ENCODE measurements at regions not wholly inside any gene's neighbourhood (a gene's known extent, or its start where the extent isn't known, plus 50 kb on each side); places are given as distances from the start of the nearest gene placed in this dataset.

DNA sequence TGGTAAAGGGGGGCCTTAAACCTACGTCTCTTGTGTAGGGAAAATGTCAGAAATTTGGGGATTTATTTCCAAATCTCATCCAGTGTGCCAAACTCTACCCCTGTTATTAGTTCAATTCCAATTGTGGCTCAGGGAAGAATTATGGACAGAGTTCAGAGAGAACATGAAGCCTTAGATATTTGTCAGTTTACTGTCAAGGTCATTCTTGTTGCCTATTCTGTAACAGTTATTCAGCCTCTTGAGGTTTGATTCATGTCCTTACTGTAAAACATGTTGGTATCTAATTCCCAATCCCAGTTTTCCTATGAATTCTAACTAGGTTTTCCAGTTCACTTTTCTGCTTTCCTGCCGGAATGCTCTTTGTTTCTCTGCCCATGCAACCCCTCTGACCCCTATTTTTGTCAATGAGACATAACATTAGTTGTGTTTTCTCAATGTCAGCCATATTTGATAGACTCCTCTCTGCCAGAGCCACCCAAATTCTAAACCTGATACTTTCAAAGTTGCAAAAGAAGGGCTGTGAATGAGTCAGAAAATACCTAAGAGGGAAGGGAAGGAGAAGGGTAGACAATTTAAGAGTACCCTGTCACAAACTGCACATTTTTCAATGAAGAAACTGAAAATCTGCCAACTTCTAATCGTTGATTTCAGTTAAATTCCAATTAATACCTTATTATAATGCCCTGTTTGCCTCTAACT is 52.4 kb downstream of the ATOSA start:
- Mint-ChIP-seq H3K27ac (peak overlapping the region in 1 of 3 donors; percentile 60), H3K27me3 (no peaks in the 10 kb centered on the region), H3K9me3 (no peaks in the 10 kb centered on the region), H3K4me1 (peaks cover 16 to 20% (median 18%) of the 10 kb centered on the region in 3 donors), H3K36me3 (peaks cover 9% of the 10 kb centered on the region), H3K4me3 (no peak overlapping the region)

DNA sequence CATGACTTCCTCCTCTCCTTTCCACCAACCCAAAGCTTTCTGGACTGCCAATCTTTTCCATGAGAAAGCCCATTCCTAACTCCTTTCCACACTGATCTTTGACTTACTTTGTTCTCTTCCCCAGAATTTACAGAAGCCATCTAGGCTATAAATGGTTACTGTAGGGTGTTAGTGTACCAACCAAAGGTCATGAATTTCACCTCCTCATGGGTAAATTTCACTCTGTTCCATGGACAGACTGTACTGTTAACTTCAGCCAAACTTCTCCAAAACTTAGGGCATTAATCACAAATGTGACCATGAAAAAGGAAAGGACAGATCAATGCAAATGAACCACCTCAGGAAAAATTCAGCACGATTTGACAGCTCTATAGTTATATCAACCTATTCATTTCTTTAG is 54.9 kb downstream of the ATOSA start:
- Mint-ChIP-seq H3K27me3 (no peaks in the 10 kb centered on the region), H3K36me3 (peaks cover 7% of the 10 kb centered on the region), H3K4me1 (peaks cover 2 to 8% (median 6%) of the 10 kb centered on the region in 3 donors), H3K4me3 (no peak overlapping the region), H3K27ac (peak overlapping the region in 1 of 3 donors; percentile 55), H3K9me3 (no peaks in the 10 kb centered on the region)

DNA sequence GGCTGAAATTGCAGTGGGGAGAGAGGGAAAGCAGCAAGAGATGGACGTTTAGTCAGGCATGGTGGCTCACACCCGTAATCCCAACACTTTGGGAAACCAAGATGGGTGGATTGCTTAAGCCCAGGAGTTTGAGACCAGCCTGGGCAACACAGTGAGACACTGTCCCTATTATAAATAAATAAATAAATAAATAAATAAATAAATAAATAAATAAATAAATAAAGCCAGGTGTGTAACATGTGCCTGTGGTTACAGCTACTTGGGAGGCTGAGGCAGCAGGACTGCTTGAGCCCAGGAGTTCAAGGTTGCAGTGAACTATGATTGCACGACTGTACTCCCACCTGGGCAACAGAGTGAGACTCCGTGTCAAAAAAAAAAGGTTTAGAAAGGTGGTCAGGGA is 54.0 kb upstream of the ARPP19 start:
- Mint-ChIP-seq H3K9me3 (no peaks in the 10 kb centered on the region), H3K36me3 (peaks cover 7% of the 10 kb centered on the region), H3K4me3 (no peak overlapping the region), H3K4me1 (peaks cover 2 to 8% (median 6%) of the 10 kb centered on the region in 3 donors), H3K27me3 (no peaks in the 10 kb centered on the region), H3K27ac (peak overlapping the region in 1 of 3 donors; percentile 17)

DNA sequence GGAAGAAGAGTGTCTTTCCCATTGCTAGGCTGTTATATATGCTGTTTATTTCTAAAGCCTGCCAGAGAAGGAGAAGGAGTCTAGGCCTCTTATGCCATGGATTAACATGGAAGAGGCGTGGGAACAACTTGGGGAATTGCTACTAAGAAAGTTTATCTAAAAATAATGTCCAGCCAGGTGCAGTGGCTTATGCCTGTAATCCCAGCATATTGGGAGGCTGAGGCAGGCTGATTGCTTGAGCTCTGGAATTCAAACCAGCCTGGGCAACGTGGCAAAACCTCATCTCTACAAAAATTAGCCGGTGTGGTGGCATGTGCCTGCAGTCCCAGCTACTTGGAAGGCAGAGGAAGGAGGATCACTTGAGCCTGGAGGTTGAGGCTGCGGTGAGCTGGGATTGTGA is 51.7 kb upstream of the ARPP19 start:
- no peaks in the 10 kb centered on the region for H3K27me3 Mint-ChIP-seq
- H3K4me1 Mint-ChIP-seq, result peaks cover under 1 to 2% (median 2%) of the 10 kb centered on the region in 3 donors
- no peak overlapping the region for H3K4me3 Mint-ChIP-seq
- H3K27ac Mint-ChIP-seq, result peak overlapping the region in 1 of 3 donors; percentile 58
- H3K36me3 Mint-ChIP-seq, result peaks cover 2% of the 10 kb centered on the region
- H3K9me3 Mint-ChIP-seq, result no peaks in the 10 kb centered on the region
